ENCODE measurements at regions not wholly inside any gene's neighbourhood (a gene's known extent, or its start where the extent isn't known, plus 50 kb on each side); places are given as distances from the start of the nearest gene placed in this dataset.

DNA sequence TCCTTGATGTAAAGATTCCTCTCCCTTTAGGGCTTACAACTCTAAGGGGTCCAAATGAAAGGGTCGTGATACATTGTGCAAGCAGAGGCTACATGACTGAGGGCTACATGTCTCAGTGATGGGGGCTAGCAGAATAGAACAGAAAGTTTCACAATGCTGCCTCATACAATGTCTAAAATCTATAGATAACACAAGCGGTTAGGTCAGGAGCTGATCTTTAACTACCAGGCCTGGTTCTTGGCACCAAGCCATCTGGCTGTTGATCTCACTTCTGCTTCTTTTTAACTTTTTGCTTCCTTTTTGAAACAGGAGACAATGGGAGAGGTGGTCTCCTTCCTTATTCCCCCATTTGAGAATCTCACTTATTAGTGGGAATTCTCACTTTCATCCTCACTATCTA lies 710.2 kb downstream of the AMY1C start:
- in situ Hi-C loops (cut with MboI; ENCODE audit: low sequenced_read_pairs, unreplicated experiment), result no loop called here
- TF ChIP-seq, protein P1, sequence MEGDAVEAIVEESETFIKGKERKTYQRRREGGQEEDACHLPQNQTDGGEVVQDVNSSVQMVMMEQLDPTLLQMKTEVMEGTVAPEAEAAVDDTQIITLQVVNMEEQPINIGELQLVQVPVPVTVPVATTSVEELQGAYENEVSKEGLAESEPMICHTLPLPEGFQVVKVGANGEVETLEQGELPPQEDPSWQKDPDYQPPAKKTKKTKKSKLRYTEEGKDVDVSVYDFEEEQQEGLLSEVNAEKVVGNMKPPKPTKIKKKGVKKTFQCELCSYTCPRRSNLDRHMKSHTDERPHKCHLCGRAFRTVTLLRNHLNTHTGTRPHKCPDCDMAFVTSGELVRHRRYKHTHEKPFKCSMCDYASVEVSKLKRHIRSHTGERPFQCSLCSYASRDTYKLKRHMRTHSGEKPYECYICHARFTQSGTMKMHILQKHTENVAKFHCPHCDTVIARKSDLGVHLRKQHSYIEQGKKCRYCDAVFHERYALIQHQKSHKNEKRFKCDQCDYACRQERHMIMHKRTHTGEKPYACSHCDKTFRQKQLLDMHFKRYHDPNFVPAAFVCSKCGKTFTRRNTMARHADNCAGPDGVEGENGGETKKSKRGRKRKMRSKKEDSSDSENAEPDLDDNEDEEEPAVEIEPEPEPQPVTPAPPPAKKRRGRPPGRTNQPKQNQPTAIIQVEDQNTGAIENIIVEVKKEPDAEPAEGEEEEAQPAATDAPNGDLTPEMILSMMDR (IDR thresholded peaks at IDR 0.05; ENCODE audit: borderline replicate concordance, control extremely low read depth, extremely low read depth, insufficient read depth, missing control alignments), result no peak
- DNase-seq (ENCODE audit: low spot score), result no peak

DNA sequence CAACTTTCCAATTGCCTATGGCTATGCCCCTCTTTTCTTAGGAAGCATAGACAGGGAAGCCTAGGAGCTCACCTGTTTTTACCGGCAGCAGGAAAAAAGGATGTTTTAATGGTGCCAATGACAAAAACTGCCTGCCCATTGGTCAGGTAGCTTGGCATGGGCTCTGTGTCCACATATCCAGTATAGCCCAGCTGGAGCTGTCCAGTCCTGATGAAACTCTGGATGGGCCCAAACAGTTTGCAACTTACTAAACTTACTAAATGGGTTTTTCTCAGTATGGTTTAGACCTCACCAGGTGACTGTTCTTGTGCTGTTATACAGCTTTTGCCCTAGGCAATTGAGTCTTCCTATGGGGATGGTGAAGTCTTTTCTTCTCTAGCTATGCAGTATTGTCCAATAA lies 711.2 kb downstream of the AMY1C start:
- in situ Hi-C loops (cut with MboI; ENCODE audit: low sequenced_read_pairs, unreplicated experiment), result no loop called here

DNA sequence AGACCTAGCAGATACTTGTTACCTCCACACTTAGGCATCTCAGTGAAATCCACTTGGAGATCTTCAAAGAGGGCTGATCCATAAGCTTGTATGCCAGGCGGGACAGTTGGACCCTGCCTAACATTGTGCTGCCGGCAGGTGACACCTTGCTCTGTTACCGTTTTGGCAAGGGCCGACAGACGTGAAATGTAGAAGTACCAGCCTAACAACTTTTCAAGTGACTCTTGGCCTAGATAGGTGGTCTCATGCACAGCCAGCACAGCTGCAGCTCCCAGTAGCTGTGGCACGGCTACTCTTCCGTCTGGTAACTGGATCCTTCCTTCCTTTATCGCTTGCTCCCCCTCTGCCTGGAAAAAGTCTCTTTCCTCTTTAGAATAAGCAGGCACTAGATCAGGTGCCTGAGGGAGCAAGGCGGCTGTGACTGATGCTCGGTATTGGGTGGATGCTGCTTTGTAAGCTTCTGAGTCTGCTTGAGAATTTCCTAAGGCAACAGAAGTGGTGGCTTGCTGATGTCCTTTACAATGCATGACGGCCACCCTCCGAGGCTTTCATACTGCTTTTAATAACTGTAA lies 713.5 kb downstream of the AMY1C start:
- in situ Hi-C loops (cut with MboI; ENCODE audit: low sequenced_read_pairs, unreplicated experiment), result no loop called here
- TF ChIP-seq, protein P1 (IDR thresholded peaks at IDR 0.05; ENCODE audit: borderline replicate concordance, control extremely low read depth, extremely low read depth, insufficient read depth, missing control alignments), result no peak
- DNase-seq (ENCODE audit: low spot score), result no peak

More for the DNA sequence above, 711.2 kb downstream of the AMY1C start:
- TF ChIP-seq, protein P1 (IDR thresholded peaks at IDR 0.05; ENCODE audit: borderline replicate concordance, control extremely low read depth, extremely low read depth, insufficient read depth, missing control alignments), result no peak
- DNase-seq (ENCODE audit: low spot score), result no peak

DNA sequence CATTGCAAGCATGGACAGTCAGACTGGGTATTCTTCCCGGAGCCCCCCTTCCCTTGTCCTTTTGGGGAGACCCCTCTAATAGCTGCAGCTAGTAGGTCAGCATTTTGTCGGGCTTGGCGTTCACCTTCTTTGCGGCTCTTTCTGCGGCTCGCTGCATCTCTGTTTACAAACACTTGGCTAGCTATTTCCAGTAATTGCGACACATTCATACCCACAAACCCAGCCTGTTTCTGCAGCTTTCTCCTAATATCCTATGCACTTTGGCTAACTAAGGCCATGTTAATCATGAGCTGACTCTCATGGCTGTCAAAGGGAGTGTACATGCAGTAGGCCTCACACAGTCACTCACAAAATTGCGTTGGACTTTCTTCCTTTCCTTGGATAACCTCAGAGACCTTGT lies 716.4 kb downstream of the AMY1C start:
- in situ Hi-C loops (cut with MboI; ENCODE audit: low sequenced_read_pairs, unreplicated experiment), result no loop called here
- DNase-seq (ENCODE audit: low spot score), result no peak
- TF ChIP-seq, protein P1 (IDR thresholded peaks at IDR 0.05; ENCODE audit: borderline replicate concordance, control extremely low read depth, extremely low read depth, insufficient read depth, missing control alignments), result no peak

DNA sequence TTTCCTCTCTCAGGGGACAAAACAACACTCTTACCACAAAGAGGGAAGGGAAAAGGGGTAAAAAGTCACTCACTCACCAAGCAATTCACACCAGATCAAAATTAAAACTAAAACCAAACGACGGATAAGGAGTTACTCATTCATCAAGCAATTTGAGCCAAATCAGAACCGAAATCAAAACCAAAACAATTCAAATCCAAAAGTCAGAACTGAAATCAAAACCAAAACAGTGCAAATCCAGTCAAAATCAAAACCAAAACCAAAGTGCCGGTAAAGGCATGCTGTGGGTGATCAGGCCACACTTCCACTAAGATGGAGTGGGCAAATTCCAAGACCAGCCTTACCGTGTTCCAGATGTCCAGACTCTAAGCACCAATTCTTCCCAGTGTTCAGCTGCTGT lies 717.9 kb downstream of the AMY1C start:
- peak; percentile 2 for DNase-seq (ENCODE audit: low spot score)
- in situ Hi-C loops (cut with MboI; ENCODE audit: low sequenced_read_pairs, unreplicated experiment), result no loop called here
- TF ChIP-seq, protein P1 (IDR thresholded peaks at IDR 0.05; ENCODE audit: borderline replicate concordance, control extremely low read depth, extremely low read depth, insufficient read depth, missing control alignments), result no peak

DNA sequence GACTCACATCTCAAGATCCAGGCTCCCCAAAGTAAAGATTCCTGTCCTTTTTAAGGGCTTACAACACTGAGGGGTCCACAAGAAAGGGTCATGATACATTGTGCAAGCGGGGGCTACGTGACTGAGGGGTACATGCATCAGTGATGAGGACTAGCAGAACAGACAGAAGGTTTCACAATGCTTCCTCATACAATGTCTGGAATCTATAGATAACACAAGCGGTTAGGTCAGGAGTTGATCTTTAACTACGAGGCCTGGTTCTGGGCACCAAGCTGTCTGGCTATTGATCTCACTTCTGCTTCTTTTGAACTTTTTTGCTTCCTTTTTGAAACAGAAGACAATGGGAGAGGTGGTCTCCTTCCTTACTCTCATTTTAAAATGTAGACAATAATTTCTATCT lies 718.6 kb downstream of the AMY1C start:
- TF ChIP-seq, protein P1 (IDR thresholded peaks at IDR 0.05; ENCODE audit: borderline replicate concordance, control extremely low read depth, extremely low read depth, insufficient read depth, missing control alignments), result no peak
- no peak for DNase-seq (ENCODE audit: low spot score)
- in situ Hi-C loops (cut with MboI; ENCODE audit: low sequenced_read_pairs, unreplicated experiment), result no loop called here

Measured in GM13976 (cell line).